ENCODE measurements at regions not wholly inside any gene's neighbourhood (a gene's known extent, or its start where the extent isn't known, plus 50 kb on each side); places are given as distances from the start of the nearest gene placed in this dataset.
A peak's percentile ranks its signal among the peaks of the same experiment; 100 is the strongest.

GRCh38 chr13:73732350-73732749, 401.9 kb downstream of the KLF12 start:
- no peak for ATAC-seq

GRCh38 chr13:73731564-73731963, 402.6 kb downstream of the KLF12 start:
- ChIA-PET CTCF (interaction anchor here (1.3 to 2.6 kb wide), 3 partner anchors 9 to 36 kb away, joined by 3 to 9 read pairs (median 3); no protein-coding TSS in a partner anchor), POLR2A (interaction anchor here (0.7 kb wide), 1 partner anchor 48 kb away, joined by 3 read pairs; no protein-coding TSS in a partner anchor)
- DNase-seq: no peak
- H3K4me1 Mint-ChIP-seq (ENCODE audit: low read depth): peaks cover 6% of the 10 kb centered on the region
- TF ChIP-seq CTCF (IDR thresholded peaks at IDR 0.05): no peak
- peaks cover 23% of the 10 kb centered on the region for H3K36me3 Mint-ChIP-seq (ENCODE audit: low read depth)
- intact Hi-C loops (cut with micrococcal nuclease): no loop called here
- no peak overlapping the region for H3K27ac Mint-ChIP-seq
- no peak overlapping the region for H3K4me3 Mint-ChIP-seq
- no peak for ATAC-seq
- no peaks in the 10 kb centered on the region for H3K9me3 Mint-ChIP-seq
- H3K27me3 Mint-ChIP-seq: no peaks in the 10 kb centered on the region

More at GRCh38 chr13:73732350-73732749, 401.9 kb downstream of the KLF12 start:
- Mint-ChIP-seq H3K9me3 (no peaks in the 10 kb centered on the region), H3K27me3 (no peaks in the 10 kb centered on the region), H3K27ac (no peak overlapping the region), H3K4me1 (ENCODE audit: low read depth) (peaks cover 6% of the 10 kb centered on the region), H3K4me3 (no peak overlapping the region), H3K36me3 (ENCODE audit: low read depth) (peaks cover 20% of the 10 kb centered on the region)
- POLR2A ChIA-PET: no interaction called here
- no peak for DNase-seq
- intact Hi-C loops (cut with micrococcal nuclease): no loop called here
- no peak for TF ChIP-seq CTCF (IDR thresholded peaks at IDR 0.05)
- CTCF ChIA-PET: interaction anchor here (0.8 to 2.6 kb wide), 4 partner anchors 10 to 36 kb away, joined by 3 to 9 read pairs (median 5); no protein-coding TSS in a partner anchor

GRCh38 chr13:73730014-73730413, 404.2 kb downstream of the KLF12 start:
- ChIA-PET CTCF (interaction anchor here (1.1 to 2.6 kb wide), 2 partner anchors 7 to 38 kb away, joined by 3 to 9 read pairs; no protein-coding TSS in a partner anchor), POLR2A (no interaction called here)
- Mint-ChIP-seq H3K4me1 (ENCODE audit: low read depth) (peaks cover 6% of the 10 kb centered on the region), H3K36me3 (ENCODE audit: low read depth) (peaks cover 21% of the 10 kb centered on the region), H3K9me3 (no peaks in the 10 kb centered on the region), H3K27me3 (no peaks in the 10 kb centered on the region), H3K27ac (no peak overlapping the region), H3K4me3 (no peak overlapping the region)
- ATAC-seq: no peak
- intact Hi-C loops (cut with micrococcal nuclease): no loop called here
- TF ChIP-seq CTCF (IDR thresholded peaks at IDR 0.05): no peak
- no peak for DNase-seq

GRCh38 chr13:73729046-73729445, 405.2 kb downstream of the KLF12 start:
- H3K27me3 Mint-ChIP-seq: no peaks in the 10 kb centered on the region
- no peaks in the 10 kb centered on the region for H3K9me3 Mint-ChIP-seq
- ATAC-seq (no peak), DNase-seq (no peak)
- CTCF ChIA-PET: interaction anchor here (1.1 to 1.4 kb wide), 2 partner anchors 11 to 39 kb away, joined by 3 to 4 read pairs; no protein-coding TSS in a partner anchor
- intact Hi-C loops (cut with micrococcal nuclease): no loop called here
- peaks cover 21% of the 10 kb centered on the region for H3K36me3 Mint-ChIP-seq (ENCODE audit: low read depth)
- H3K4me3 Mint-ChIP-seq: no peak overlapping the region
- TF ChIP-seq CTCF (IDR thresholded peaks at IDR 0.05): no peak
- no peak overlapping the region for H3K27ac Mint-ChIP-seq
- POLR2A ChIA-PET: no interaction called here
- H3K4me1 Mint-ChIP-seq (ENCODE audit: low read depth): peaks cover 6% of the 10 kb centered on the region

- CTCF ChIA-PET: interaction anchor here (0.9 to 2.0 kb wide), 5 partner anchors 9 to 1498 kb away, joined by 3 to 9 read pairs (median 5); no protein-coding TSS in a partner anchor
- Mint-ChIP-seq H3K9me3 (no peaks in the 10 kb centered on the region), H3K4me3 (no peak overlapping the region), H3K27me3 (no peaks in the 10 kb centered on the region), H3K27ac (no peak overlapping the region), H3K36me3 (ENCODE audit: low read depth) (peaks cover 6% of the 10 kb centered on the region), H3K4me1 (ENCODE audit: low read depth) (peaks cover 24% of the 10 kb centered on the region)
- DNase-seq (peak; percentile 31), ATAC-seq (peak; percentile 91)
- TF ChIP-seq CTCF (IDR thresholded peaks at IDR 0.05): no peak
- intact Hi-C loops (cut with micrococcal nuclease): no loop called here
- POLR2A ChIA-PET: no interaction called here
These were observed 412.1 kb downstream of the KLF12 start for GRCh38 chr13:73722120-73722519.
